ENCODE measurements at regions not wholly inside any gene's neighbourhood (a gene's known extent, or its start where the extent isn't known, plus 50 kb on each side); places are given as distances from the start of the nearest gene placed in this dataset.

- no peak for TF ChIP-seq PRDM15 (CRISPR knock-in tag; IDR thresholded peaks at IDR 0.05)
Measured at GRCh38 chr13:73157031-73157430, 98.2 kb downstream of the KLF5 start (continued).

GRCh38 chr13:73146707-73147106 is 87.9 kb downstream of the KLF5 start:
- DNase-seq (ENCODE audit: low spot score) = no peak
- no peak overlapping the region for H3K27ac Mint-ChIP-seq
- H3K9me3 Mint-ChIP-seq = peaks cover 4% of the 10 kb centered on the region
- H3K4me1 Mint-ChIP-seq = no peaks in the 10 kb centered on the region
- no peaks in the 10 kb centered on the region for H3K36me3 Mint-ChIP-seq
- TF ChIP-seq EMX1 (CRISPR knock-in tag; IDR thresholded peaks at IDR 0.05) = no peak
- TF ChIP-seq ATF1 (CRISPR knock-in tag; IDR thresholded peaks at IDR 0.05) = no peak
- H3K27me3 Mint-ChIP-seq (ENCODE audit: low read depth) = no peaks in the 10 kb centered on the region; the same call in 1 of the 2 replicates
- no peak for ATAC-seq
- ChIA-PET POLR2A (no interaction called here), CTCF (interaction anchor here (0.6 kb wide), 1 partner anchor 1141 kb away, joined by 3 read pairs; no protein-coding TSS in a partner anchor)
- H3K4me3 Mint-ChIP-seq = no peak overlapping the region

- no peaks in the 10 kb centered on the region; the same call in 1 of the 2 replicates for H3K27me3 Mint-ChIP-seq (ENCODE audit: low read depth)
- no peaks in the 10 kb centered on the region for H3K36me3 Mint-ChIP-seq
- ATAC-seq = no peak
- H3K27ac Mint-ChIP-seq = no peak overlapping the region
- ChIA-PET CTCF (no interaction called here), POLR2A (no interaction called here)
- DNase-seq (ENCODE audit: low spot score) = no peak
- peaks cover 25% of the 10 kb centered on the region for H3K4me1 Mint-ChIP-seq
- H3K4me3 Mint-ChIP-seq = no peak overlapping the region
- no peak for TF ChIP-seq SP1 (CRISPR knock-in tag; conservative IDR thresholded peaks at IDR 0.05)
- no peak for TF ChIP-seq E2F1 (CRISPR knock-in tag; IDR thresholded peaks at IDR 0.05)
- TF ChIP-seq ZNF671 (CRISPR knock-in tag; IDR thresholded peaks at IDR 0.05) = no peak
- TF ChIP-seq AFF4 (CRISPR knock-in tag; IDR thresholded peaks at IDR 0.05; ENCODE audit: borderline replicate concordance) = no peak
- no peak for TF ChIP-seq TP53 (CRISPR knock-in tag; IDR thresholded peaks at IDR 0.05)
- no peak for TF ChIP-seq GTF2I (CRISPR knock-in tag; conservative IDR thresholded peaks at IDR 0.05)
- TF ChIP-seq NR3C1 (CRISPR knock-in tag; conservative IDR thresholded peaks at IDR 0.05; ENCODE audit: low read depth) = no peak
- no peak for TF ChIP-seq FOXP1 (CRISPR knock-in tag; IDR thresholded peaks at IDR 0.05; ENCODE audit: borderline replicate concordance)
- no peak for TF ChIP-seq ZBTB21 (CRISPR knock-in tag; IDR thresholded peaks at IDR 0.05; ENCODE audit: borderline replicate concordance)
- TF ChIP-seq TCF7 (CRISPR knock-in tag; IDR thresholded peaks at IDR 0.05; ENCODE audit: low read depth) = no peak
- TF ChIP-seq GRHL2 (CRISPR knock-in tag; IDR thresholded peaks at IDR 0.05; ENCODE audit: insufficient replicate concordance, severe bottlenecking) = no peak
- H3K9me3 Mint-ChIP-seq = peaks cover 3% of the 10 kb centered on the region
Measured at GRCh38 chr13:73142071-73142470, 83.3 kb downstream of the KLF5 start.

All from WTC11 (cell line).